AG10803 (cell line): ENCODE measurements at regions not wholly inside any gene's neighbourhood (a gene's known extent, or its start where the extent isn't known, plus 50 kb on each side); places are given as distances from the start of the nearest gene placed in this dataset.

Experiments used
- DNase-seq: peaks from one replicate; pipeline ENCODE4 v3.0.0; 2010; ENCODE audit warnings: low read depth
- H3K4me3 ChIP-seq: 2 replicates; pipeline ENCODE4 v1.5.1; 2011; ENCODE audit warnings: mild to moderate bottlenecking, low read length, control low read depth
- CTCF ChIP-seq: conservative IDR thresholded peaks from 2 replicates; pipeline ENCODE4 v1.5.1; 2011; ENCODE audit warnings: mild to moderate bottlenecking, low read length, control low read depth, inconsistent platforms

DNA sequence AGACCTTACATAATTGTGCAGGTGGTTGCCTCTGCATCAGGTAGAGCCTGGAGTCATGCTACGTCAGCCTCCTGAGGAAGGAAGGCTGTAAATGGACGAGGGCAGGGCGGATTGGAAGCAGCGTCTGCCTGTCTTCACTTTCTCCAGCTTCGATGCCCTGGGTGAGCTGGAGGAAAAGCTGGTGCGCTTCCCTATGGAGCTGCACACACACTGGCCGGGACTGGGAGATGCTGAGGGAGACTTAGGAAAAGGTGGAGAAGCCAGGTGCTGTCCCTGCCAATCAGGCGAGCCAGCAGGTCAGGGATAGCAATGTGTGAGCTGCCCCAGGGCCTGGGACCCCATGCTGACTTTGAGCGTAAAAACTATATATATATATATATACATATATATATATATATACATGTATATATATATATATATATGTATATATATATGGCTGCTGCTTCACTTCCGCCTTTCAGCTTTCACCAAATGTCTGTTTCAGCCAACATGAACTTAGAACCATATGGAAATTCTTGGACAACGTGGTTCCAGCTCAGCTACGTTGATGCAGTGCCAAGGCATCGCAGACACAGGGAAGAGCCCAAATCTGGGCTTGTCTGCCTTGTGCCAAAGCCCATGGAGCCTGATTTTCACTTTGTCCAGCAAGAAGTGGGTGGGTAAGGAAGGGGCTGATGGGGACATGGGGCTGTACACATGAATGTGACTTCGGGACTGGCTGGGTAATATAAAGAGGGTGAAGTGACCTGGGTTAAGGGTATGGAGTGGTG lies 71.5 kb upstream of the NKD1 start:
- no peak for DNase-seq
- H3K4me3 ChIP-seq, result no peak overlapping the region
- TF ChIP-seq CTCF, result no peak; the same call in 1 of the 2 replicates

DNA sequence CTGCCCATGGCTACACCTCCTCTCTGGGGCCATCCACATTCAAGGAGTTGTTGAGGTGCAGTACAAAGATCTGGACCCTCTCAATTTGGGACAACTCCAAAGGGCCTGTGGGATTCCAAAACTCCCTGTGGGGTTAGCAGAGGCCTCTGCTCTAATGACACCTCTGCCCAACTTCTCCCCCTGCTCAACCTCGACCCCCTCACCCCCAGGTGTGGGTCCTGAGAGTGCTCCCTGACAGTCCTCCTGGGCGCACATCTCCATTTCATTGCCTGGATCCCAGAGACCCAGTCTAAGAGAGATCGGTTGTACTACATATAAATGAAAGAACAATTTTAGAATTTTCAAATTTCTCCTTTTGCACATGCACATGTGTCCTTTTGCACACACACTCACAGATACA lies 73.0 kb upstream of the NKD1 start:
- no peak for DNase-seq
- no peak overlapping the region for H3K4me3 ChIP-seq
- no peak for TF ChIP-seq CTCF

DNA sequence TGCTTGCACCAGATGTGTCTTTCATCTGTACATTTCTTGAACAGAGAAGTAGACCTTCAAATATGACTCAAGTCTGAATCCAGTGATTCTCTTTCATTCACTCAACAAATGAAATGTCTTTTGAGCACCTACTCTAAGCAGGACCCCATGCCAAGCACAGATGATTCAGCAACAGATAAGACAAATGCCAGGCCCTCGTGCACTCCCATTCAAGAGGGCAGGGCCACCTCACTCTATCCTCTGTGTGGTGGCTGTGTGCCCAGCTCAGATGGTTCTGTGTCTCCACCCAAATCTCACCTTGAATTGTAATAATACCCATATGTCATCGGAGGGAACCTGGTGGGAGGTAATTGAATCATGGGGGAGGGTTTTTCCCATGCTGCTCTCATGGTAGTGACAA lies 74.1 kb upstream of the NKD1 start:
- no peak for TF ChIP-seq CTCF
- no peak overlapping the region for H3K4me3 ChIP-seq
- no peak for DNase-seq

GRCh38 chr16:50473356-50473945 lies 74.7 kb upstream of the NKD1 start:
- no peak for TF ChIP-seq CTCF
- no peak overlapping the region for H3K4me3 ChIP-seq
- DNase-seq, result no peak

- TF ChIP-seq CTCF, result no peak
- no peak for DNase-seq
- H3K4me3 ChIP-seq, result no peak overlapping the region
Observed at GRCh38 chr16:50472472-50472871, 75.7 kb upstream of the NKD1 start.

- no peak overlapping the region for H3K4me3 ChIP-seq
- TF ChIP-seq CTCF, result no peak
- no peak for DNase-seq
Observed at GRCh38 chr16:50470687-50471086, 77.5 kb upstream of the NKD1 start.

DNA sequence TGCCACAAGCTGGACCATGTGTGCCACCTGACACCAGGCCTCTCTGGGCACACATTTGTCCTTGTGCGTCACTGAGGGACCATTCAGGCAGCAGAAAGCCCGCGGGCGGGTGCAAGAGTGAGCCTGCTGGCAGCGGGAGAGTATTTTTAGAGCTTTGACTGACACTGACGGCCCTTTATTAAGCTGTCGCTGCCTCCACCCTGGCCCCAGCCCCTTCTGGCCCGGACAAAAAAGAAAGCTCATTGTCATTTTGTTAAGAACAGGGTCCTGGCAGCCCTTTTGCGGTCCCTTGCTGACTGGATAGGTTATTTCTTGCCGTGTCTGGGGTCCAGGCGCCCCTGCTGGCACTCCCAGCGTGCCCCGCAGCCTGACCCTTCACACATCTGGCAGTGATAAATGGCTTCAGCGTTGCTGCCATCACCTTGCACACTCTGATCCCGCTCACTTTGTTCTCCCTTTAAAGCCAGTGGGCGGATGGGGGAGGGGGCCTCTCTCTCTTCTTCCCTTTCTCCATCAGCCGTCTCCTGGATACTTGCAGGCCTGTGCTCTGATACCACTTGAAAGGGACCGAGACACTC lies 78.4 kb upstream of the NKD1 start:
- no peak for TF ChIP-seq CTCF
- DNase-seq, result no peak
- H3K4me3 ChIP-seq, result no peak overlapping the region
